Lung microvascular endothelial cell (primary cell): ENCODE measurements at regions not wholly inside any gene's neighbourhood (a gene's known extent, or its start where the extent isn't known, plus 50 kb on each side); places are given as distances from the start of the nearest gene placed in this dataset.
A peak's percentile ranks its signal among the peaks of the same experiment; 100 is the strongest.

Source experiments
- DNase-seq, 2 donors: peaks; one replicate each; pipeline versions ENCODE4 v3.0.0 to v3.0.0-alpha.2; 2010; ENCODE audit warnings: low read depth in 2 of 2

GRCh38 chr4:136763919-136764318 is 768.4 kb downstream of the PCDH18 start:
- DNase-seq = no peak

- no peak for DNase-seq
These were observed 776.8 kb downstream of the PCDH18 start for GRCh38 chr4:136755531-136755916.

- DNase-seq = no peak
These were observed 777.3 kb downstream of the PCDH18 start for GRCh38 chr4:136754810-136755530.

- DNase-seq = no peak
These were observed 780.7 kb downstream of the PCDH18 start for GRCh38 chr4:136751556-136751955.

GRCh38 chr4:136750897-136751296 is 781.4 kb downstream of the PCDH18 start:
- no peak for DNase-seq

- DNase-seq = no peak
These were observed 782.3 kb downstream of the PCDH18 start for GRCh38 chr4:136749989-136750388.

GRCh38 chr4:136748773-136749172 is 783.5 kb downstream of the PCDH18 start:
- DNase-seq = no peak

- no peak for DNase-seq
These were observed 784.1 kb downstream of the PCDH18 start for GRCh38 chr4:136748165-136748564.

GRCh38 chr4:136743238-136743637 is 789.1 kb downstream of the PCDH18 start:
- no peak for DNase-seq

- no peak for DNase-seq
These were observed 790.0 kb downstream of the PCDH18 start for GRCh38 chr4:136742333-136742732.

- DNase-seq = peak in 1 of 2 donors; percentile 11
These were observed 790.8 kb downstream of the PCDH18 start for GRCh38 chr4:136741468-136741867.

GRCh38 chr4:136740326-136740725 is 792.0 kb downstream of the PCDH18 start:
- DNase-seq = no peak

- no peak for DNase-seq
These were observed 795.2 kb downstream of the PCDH18 start for GRCh38 chr4:136737066-136737465.

GRCh38 chr4:136731025-136731424 is 801.3 kb downstream of the PCDH18 start:
- DNase-seq = no peak

- DNase-seq = no peak
These were observed 806.8 kb downstream of the PCDH18 start for GRCh38 chr4:136725286-136726081.

GRCh38 chr4:136713140-136713539 is 819.2 kb downstream of the PCDH18 start:
- peak in 1 of 2 donors; percentile 17 for DNase-seq

- no peak for DNase-seq
These were observed 822.4 kb downstream of the PCDH18 start for GRCh38 chr4:136709897-136710296.

GRCh38 chr4:136706942-136707341 is 825.4 kb downstream of the PCDH18 start:
- DNase-seq = no peak

- no peak for DNase-seq
These were observed 832.4 kb downstream of the PCDH18 start for GRCh38 chr4:136699905-136700304.

GRCh38 chr4:136691607-136692006 is 840.7 kb downstream of the PCDH18 start:
- DNase-seq = no peak

GRCh38 chr4:136690360-136690759 is 841.9 kb downstream of the PCDH18 start:
- no peak for DNase-seq

GRCh38 chr4:136687596-136687995 is 844.7 kb downstream of the PCDH18 start:
- DNase-seq = no peak

- DNase-seq = no peak
These were observed 845.2 kb downstream of the PCDH18 start for GRCh38 chr4:136687118-136687517.
